ENCODE measurements at regions not wholly inside any gene's neighbourhood (a gene's known extent, or its start where the extent isn't known, plus 50 kb on each side); places are given as distances from the start of the nearest gene placed in this dataset.

- TF ChIP-seq CTCF (IDR thresholded peaks at IDR 0.05; ENCODE audit: low read depth, low read length, poor library complexity, severe bottlenecking) (no peak), EZH2phosphoT487 (IDR thresholded peaks at IDR 0.05; ENCODE audit: borderline replicate concordance, low read length) (no peak)
Measured at GRCh38 chr3:187916072-187916471, 170.8 kb upstream of the BCL6 start.
